ENCODE measurements at regions not wholly inside any gene's neighbourhood (a gene's known extent, or its start where the extent isn't known, plus 50 kb on each side); places are given as distances from the start of the nearest gene placed in this dataset.

DNA sequence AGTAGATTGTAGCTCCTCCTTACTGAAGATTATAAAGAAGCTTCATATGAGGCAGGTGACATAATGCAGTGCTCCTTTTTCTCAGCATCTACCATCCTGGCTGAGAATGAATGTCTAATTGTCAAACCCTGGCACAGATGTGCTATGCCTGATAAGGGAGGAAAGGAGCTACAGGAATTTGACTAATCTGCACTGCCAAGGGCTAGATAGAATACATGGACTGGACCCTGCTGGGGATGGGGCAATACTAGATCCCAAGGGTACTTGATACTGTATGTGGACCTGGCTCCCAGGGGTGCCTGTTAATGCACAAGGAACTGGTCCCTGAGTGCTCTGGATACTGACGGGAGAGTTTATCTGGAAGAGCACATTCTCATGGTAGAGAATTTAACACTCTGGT lies 362.2 kb upstream of the EMCN start:
- no peak for DNase-seq
- H3K4me2 ChIP-seq = no peak overlapping the region

DNA sequence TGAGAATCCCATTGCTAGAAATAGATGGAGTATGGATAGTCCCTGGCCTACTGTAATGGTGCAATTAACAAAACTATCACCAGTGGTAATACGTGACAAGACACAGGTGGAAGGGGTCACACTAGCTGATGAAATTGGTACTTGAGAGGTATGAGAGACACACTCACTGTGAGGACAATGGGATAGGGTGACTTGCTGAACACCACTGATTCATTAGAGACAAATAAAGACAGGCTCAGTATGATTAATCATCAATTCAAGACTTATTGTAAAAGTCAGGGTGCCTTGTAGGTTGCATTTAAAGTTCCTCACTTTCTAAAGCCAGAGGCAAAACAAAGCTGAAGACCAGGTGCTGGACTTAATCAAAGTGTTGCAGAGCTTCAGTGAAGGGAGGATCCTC lies 361.6 kb upstream of the EMCN start:
- Histone ChIP-seq H3K79me2 (ENCODE audit: insufficient read depth) (no peaks in the 10 kb centered on the region), H3K9me2 (no peaks in the 10 kb centered on the region), H4K20me1 (ENCODE audit: insufficient read depth) (no peaks in the 10 kb centered on the region), H3K9ac (no peak overlapping the region), H3K27ac (ENCODE audit: low read depth in 2 of 2, low read length in 1 of 2) (no peak overlapping the region), H3K4me3 (ENCODE audit: low read depth in 2 of 2, low read length in 1 of 2) (no peak overlapping the region), H3K27me3 (ENCODE audit: insufficient read depth) (no peaks in the 10 kb centered on the region), H3K36me3 (replicated peaks in 1 of 2; ENCODE audit: control insufficient read depth in 1 of 2, insufficient read depth in 2 of 2, low read length in 1 of 2) (no peaks in the 10 kb centered on the region), H2AFZ (ENCODE audit: low read depth) (no peak overlapping the region), H3K9me3 (no peaks in the 10 kb centered on the region), H3F3A (replicated peaks; ENCODE audit: insufficient read depth) (no peaks in the 10 kb centered on the region), H3K4me2 (no peak overlapping the region), H3K4me1 (ENCODE audit: control insufficient read depth in 1 of 2, insufficient read depth in 2 of 2, low read depth in 1 of 2, low read length in 1 of 2) (no peaks in the 10 kb centered on the region; a peak in 1 of 4 replicates)
- ChIA-PET POLR2A (no interaction called here), CTCF (no interaction called here)
- no peak for TF ChIP-seq IRF3 (IDR thresholded peaks at IDR 0.05; ENCODE audit: low read depth, low read length)
- TF ChIP-seq, protein P1, sequence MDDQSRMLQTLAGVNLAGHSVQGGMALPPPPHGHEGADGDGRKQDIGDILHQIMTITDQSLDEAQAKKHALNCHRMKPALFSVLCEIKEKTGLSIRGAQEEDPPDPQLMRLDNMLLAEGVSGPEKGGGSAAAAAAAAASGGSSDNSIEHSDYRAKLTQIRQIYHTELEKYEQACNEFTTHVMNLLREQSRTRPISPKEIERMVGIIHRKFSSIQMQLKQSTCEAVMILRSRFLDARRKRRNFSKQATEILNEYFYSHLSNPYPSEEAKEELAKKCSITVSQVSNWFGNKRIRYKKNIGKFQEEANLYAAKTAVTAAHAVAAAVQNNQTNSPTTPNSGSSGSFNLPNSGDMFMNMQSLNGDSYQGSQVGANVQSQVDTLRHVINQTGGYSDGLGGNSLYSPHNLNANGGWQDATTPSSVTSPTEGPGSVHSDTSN (IDR thresholded peaks at IDR 0.05) = no peak
- TF ChIP-seq RCOR1 (IDR thresholded peaks at IDR 0.05; ENCODE audit: low read length) = no peak
- TF ChIP-seq REST (IDR thresholded peaks at IDR 0.05; ENCODE audit: low read depth, low read length) = no peak
- no peak for TF ChIP-seq SIN3A (IDR thresholded peaks at IDR 0.05; ENCODE audit: borderline replicate concordance, low read depth, low read length)
- 94% methylated on average over 1 of the region's 1 CpG for WGBS (ENCODE audit: low lambda C conversion rate)
- no peak for DNase-seq

More for the DNA sequence above, 362.2 kb upstream of the EMCN start:
- Histone ChIP-seq H3K79me2 (ENCODE audit: insufficient read depth) (no peaks in the 10 kb centered on the region), H3K9me2 (no peaks in the 10 kb centered on the region), H3K9ac (no peak overlapping the region), H3K4me1 (ENCODE audit: control insufficient read depth in 1 of 2, insufficient read depth in 2 of 2, low read depth in 1 of 2, low read length in 1 of 2) (no peaks in the 10 kb centered on the region; a peak in 1 of 4 replicates), H3K27ac (ENCODE audit: low read depth in 2 of 2, low read length in 1 of 2) (no peak overlapping the region), H3K27me3 (ENCODE audit: insufficient read depth) (no peaks in the 10 kb centered on the region), H4K20me1 (ENCODE audit: insufficient read depth) (no peaks in the 10 kb centered on the region), H3K4me3 (ENCODE audit: low read depth in 2 of 2, low read length in 1 of 2) (no peak overlapping the region), H2AFZ (ENCODE audit: low read depth) (no peak overlapping the region), H3K36me3 (replicated peaks in 1 of 2; ENCODE audit: control insufficient read depth in 1 of 2, insufficient read depth in 2 of 2, low read length in 1 of 2) (no peaks in the 10 kb centered on the region), H3F3A (replicated peaks; ENCODE audit: insufficient read depth) (no peaks in the 10 kb centered on the region), H3K9me3 (no peaks in the 10 kb centered on the region)
- TF ChIP-seq GATA2 (CRISPR knock-in tag; IDR thresholded peaks at IDR 0.05) (no peak), NFIC (IDR thresholded peaks at IDR 0.05; ENCODE audit: borderline replicate concordance) (no peak), GABPA (IDR thresholded peaks at IDR 0.05; ENCODE audit: low read depth) (no peak), IRF3 (IDR thresholded peaks at IDR 0.05; ENCODE audit: low read depth, low read length) (no peak), YY1 (IDR thresholded peaks at IDR 0.05; ENCODE audit: low read depth) (no peak)
- ChIA-PET CTCF (no interaction called here), POLR2A (no interaction called here)
- 100% methylated on average over 1 of the region's 1 CpG for WGBS (ENCODE audit: low lambda C conversion rate)

Measured in SK-N-SH (cell line).